Head of caudate nucleus (tissue), 42 donors: ENCODE measurements at regions not wholly inside any gene's neighbourhood (a gene's known extent, or its start where the extent isn't known, plus 50 kb on each side); places are given as distances from the start of the nearest gene placed in this dataset.

ENCODE experiments used
- DNase-seq, 42 donors: peaks; one replicate each; pipeline versions ENCODE4 v3.0.0 to v3.0.0-alpha.2; 2020 to 2021; ENCODE audit warnings: mixed read lengths in 7 of 42
- intact Hi-C: fragments of 100-400 bp; cut with DNase I; formaldehyde crosslinking; loops from one replicate; pipeline ENCODE4 v1.15.0; 2022

GRCh38 chr11:129295746-129296145 is 79.9 kb upstream of the BARX2 start:
- DNase-seq = no peak
- intact Hi-C loops = no loop called here

- intact Hi-C loops = no loop called here
Measured at GRCh38 chr11:129292771-129293170, 82.9 kb upstream of the BARX2 start.

GRCh38 chr11:129292092-129292491 is 83.6 kb upstream of the BARX2 start:
- peak in 5 of 42 donors; percentile 24 to 61 (median 32) for DNase-seq
- intact Hi-C loops = no loop called here

More at GRCh38 chr11:129292771-129293170, 82.9 kb upstream of the BARX2 start:
- DNase-seq = no peak

DNA sequence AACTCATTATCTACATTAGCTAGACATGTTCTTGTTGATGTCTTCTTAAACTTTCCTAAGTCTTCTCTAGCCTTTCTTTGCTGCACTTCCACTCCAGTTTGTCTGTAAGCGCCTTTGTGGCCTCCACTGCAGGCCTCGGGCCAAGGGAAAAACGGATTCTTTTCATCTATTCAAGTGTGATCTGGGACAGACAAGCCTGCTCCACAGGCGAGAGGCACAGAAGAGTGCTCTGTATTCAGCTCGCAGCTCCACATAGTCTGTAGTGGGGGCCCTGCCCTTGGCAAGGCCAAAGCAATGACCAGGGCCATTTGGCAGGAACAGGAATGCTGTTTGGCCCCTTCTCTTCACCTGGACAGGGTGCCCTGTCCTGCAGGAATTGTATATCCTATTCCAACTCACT is 84.1 kb upstream of the BARX2 start:
- peak; percentile 38 to 89 (median 77) for DNase-seq
- intact Hi-C loops = no loop called here

DNA sequence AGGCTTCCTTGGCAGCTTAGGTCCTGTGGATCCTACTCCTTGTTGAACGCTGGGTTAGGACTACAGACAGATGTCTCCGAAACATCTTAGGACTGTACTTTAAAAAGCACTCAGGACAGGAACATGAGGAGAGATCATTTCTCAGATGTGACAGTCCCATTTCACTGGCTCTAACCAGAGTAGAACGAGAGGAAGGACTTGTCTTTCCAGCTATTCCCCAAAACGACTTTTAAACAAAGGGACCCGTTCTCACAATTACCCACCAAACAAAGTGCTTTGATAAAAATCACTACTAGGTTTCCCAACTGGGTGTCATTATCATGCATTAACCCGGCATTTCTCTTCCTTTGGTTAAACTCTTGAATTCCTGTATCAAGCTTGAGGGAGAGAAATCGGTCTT is 84.7 kb upstream of the BARX2 start:
- no peak for DNase-seq
- intact Hi-C loops = no loop called here

DNA sequence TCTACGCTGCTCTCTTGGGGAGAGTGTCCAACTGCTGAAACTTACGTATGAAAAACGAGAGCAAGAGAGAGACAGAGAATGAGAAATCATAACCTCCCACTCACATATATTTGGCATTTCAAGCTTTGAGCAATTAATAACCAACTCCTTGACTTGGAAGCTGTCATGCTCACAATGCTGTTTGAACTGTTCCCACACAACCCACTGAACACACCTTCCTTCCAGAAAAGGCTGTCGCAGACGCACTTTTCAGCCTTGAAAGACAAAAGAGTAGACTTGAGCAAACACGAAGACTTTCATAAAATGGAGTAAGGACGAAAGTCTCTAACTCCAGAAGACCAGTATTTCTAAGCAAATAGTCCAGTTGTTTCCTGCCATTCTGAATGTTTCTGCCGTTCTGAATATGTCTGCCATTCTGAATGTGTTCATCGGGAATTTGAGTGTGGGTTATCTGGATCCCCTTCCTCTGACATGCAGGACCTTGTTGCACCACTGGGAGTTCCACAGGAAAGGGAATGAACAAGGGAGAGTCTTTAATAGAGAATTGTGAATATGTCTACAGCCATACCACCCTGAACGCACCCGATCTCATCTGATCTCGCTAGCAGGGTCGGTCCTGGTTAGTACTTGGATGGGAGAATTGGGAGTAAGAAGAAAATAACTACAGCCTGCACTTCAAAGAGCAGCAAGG is 86.2 kb upstream of the BARX2 start:
- intact Hi-C loops = no loop called here
- DNase-seq = peak in 18 of 42 donors; percentile 20 to 72 (median 46)

DNA sequence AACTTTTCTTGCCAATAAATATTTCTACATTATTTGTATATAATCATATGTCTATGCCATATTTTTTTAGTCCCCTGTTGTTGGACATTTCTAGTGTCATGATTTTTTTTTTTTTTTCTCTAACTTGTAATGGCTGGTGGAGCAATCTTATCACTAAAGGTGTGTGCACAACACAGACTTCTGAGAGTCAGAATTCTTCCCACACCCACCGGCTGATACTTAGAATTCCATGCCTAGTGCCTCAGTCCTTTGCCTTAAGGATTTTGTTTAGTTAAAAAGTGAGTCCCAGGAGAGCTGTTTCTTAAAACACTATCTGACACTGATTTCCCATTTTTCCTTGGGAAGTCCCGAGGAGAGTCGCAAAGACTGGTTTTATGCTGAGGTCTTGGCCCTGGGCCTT is 87.7 kb upstream of the BARX2 start:
- no peak for DNase-seq

GRCh38 chr11:129286813-129287212 is 88.8 kb upstream of the BARX2 start:
- DNase-seq = no peak
- intact Hi-C loops = no loop called here

More for the DNA sequence above, 87.7 kb upstream of the BARX2 start:
- intact Hi-C loops = no loop called here

DNA sequence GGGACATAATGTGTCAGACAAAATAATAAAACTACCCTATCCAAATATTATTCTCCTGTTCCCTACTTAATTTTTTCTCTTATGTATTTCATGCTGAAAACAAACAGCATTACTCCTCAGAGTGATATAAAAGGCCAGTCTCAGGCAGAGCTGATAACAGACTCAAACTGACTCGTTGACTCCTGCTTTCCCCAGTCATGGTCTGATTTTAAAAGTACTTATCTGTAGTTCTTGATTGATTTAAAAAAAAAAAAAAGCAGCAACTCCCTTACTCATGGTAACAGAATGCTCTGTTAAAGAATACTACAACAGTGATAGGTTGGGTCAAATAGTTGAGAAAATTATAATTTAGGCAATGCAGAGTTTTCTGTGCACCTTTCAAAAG is 90.3 kb upstream of the BARX2 start:
- DNase-seq = no peak
- intact Hi-C loops = no loop called here

- intact Hi-C loops = no loop called here
- DNase-seq = no peak
Measured at GRCh38 chr11:129283141-129283540, 91.0 kb upstream of the ARHGAP32 start.

DNA sequence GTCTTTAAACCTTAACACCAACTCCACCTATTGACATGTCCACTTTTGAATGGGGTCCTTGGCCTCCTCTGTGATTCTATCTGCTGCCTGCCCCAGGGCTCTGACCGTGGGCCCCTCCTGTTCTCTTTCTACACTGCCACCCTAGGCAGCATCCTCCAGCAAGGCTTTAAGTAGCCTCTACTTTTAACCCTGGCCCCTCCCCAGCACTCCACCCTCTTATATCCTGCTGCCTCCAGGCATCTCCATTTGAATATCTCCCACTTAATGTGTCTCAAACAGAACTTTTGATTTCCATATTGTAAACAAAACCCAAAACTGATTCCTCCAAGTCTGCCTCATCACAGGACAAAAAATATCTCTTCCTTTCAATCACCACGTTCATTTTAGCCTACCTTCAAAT is 90.5 kb upstream of the ARHGAP32 start:
- intact Hi-C loops = no loop called here

DNA sequence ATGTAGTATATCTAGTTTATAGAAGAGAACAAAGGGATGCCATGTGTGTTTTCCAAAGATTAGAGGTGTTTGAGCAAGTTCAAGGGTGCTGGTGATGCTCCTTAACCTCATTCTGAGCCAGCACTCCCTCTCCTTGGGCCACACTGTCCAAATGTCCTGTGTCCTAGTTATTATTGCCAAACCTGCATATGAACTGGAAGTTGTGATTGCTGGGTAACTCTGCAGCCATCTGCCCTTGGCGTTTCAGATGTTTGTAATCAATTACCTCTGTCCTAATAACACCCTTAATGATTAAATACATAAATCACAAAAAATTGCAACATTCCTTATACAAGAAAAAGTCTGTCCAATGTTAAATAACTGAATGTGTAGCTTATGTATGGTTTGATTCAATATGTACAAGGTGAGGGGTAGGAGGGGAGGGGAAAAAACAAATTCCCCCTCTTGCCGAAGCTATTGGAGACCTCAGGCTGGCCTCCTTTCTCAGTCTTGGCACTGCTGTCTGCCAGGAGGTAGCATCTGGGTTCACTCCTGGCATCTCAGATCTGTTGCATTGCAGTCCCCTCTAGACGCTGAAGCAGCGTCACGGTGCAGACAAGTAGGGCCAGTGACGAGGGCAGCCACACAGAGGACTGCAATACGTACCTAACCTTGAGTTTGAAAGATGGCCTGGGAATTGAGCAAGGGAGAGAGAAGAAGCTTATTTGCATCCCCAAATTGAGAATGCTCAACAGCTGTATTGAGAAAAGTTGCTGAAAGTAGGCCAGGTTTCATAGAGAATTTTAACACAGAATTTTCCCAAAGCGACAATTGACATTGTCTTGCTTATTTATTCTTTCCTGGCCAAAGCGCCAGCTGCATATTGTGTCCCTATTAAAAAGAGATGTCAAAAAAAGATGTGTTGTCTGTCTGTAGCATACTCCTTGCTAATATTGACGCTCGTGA is 89.6 kb upstream of the ARHGAP32 start:
- no peak for DNase-seq
- intact Hi-C loops = no loop called here

More for the DNA sequence above, 90.5 kb upstream of the ARHGAP32 start:
- no peak for DNase-seq

GRCh38 chr11:129280027-129280811 is 88.1 kb upstream of the ARHGAP32 start:
- peak in 16 of 42 donors; percentile 14 to 63 (median 36) for DNase-seq
- intact Hi-C loops = no loop called here

GRCh38 chr11:129279326-129280026 is 87.4 kb upstream of the ARHGAP32 start:
- peak; percentile 21 to 94 (median 85) for DNase-seq
- intact Hi-C loops = no loop called here

DNA sequence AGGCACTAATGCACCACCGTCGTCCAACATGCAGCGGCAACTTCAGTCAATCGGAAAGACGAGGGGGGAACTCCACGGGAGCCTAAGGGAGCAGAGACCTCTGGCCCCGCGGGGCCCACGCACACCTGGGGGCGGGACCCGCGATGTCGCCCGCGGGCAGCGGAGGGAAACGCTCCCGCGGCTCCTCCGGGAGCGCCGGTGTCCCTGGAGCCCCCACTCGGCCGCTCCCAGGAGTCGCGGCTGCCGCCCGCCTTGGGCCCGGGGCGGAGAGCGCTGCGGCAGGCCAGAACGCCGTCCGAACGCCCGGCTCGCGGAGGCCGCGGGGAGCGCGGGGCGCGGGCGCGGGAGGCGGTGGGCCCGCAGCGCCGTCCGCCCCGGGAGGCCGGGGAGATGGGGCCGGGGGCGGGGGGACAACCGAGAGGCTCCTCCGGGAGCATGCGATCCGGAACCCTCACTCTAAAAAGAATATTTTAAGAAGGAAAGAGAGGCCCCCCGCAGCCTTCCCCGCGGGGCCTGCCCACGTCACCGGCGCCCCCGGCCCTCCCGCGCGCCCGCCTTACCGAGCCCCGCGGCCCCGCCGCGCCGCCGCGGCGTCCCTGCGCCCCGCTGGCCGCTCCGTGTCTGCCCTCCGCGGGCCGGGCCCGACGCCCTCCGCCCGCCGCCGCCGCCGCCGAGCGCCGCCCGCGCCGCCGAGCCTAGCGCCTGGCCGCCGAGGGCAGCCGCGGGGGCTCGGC is 86.6 kb upstream of the ARHGAP32 start:
- intact Hi-C loops = no loop called here
- DNase-seq = peak in 22 of 42 donors; percentile 14 to 68 (median 34)

DNA sequence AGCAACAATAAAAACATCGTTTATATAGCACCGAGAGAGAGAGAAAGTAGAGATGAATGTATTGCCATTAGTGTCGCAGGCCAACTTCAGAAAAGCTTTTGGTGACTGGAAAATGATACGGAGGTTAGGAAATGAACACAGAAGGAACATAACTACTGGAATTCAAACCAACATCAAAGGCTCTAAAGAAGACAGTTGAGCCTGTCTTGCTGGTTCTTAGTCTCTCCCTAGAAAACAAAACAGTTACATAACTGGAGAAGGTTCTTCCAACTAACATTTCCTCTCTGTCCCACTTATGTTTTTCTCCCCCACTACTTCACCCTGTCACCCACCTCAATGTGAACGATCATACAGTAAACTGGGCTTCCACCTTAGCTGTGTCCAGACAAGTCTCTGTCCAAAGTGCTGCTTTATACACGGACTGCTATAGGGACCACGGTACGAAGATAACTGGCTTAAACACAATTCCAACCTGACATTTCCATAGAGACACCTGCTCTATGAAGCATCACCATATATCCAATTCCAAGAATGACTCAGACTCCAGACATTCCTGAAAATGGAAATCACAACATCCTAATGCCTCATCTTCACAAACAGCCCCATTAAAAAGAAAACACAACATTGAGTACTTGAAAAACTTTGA is 85.2 kb upstream of the ARHGAP32 start:
- intact Hi-C loops = no loop called here
- no peak for DNase-seq

DNA sequence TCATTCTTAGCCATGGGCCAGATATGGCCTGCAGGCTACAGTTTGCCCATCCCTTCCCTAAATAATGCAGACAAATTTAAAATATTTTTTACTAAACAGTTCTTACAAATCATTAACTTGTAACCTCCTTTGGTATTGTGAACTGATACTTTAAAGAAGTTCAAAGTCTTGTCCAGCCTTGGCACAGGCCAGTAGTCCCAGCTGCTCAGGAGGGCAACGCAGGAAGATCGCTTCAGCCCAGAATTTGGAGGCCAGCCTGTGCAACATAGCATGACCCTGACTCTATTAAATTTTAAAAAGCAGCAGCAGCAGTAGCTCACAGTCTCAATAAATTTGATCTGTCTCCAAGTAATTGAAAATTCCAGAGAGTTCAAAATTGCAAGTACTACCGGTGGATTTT is 83.7 kb upstream of the ARHGAP32 start:
- intact Hi-C loops = no loop called here

More for the DNA sequence above, 83.7 kb upstream of the ARHGAP32 start:
- no peak for DNase-seq
